HepG2 (cell line): ENCODE measurements at regions not wholly inside any gene's neighbourhood (a gene's known extent, or its start where the extent isn't known, plus 50 kb on each side); places are given as distances from the start of the nearest gene placed in this dataset.

ENCODE experiments used
- ATAC-seq: fragments of 200-7000 bp; cut with Tn5 transposase; 3 replicates; pipeline ENCODE4 v1.9.1; 2020; ENCODE audit warnings: mild to moderate bottlenecking, moderate library complexity
- BruUV-seq: library from RNA; stranded (reverse); fragments of 400-500 nt; replicated peaks from 2 replicates; lab custom pipeline; 2021; lab: Mats Ljungman, UMichigan
- CTCF ChIA-PET: fragments of 300-600 bp; formaldehyde crosslinking; extraction: SDS; loops from one replicate; lab custom pipeline; 2021; ENCODE audit warnings: low total read pairs, inconsistent platforms, low intra/inter-chr PET ratio; lab: Yijun Ruan, JAX
- POLR2A ChIA-PET: fragments of 350-600 bp; sonication (Branson Sonifier 250); formaldehyde crosslinking; loops from one replicate; lab custom pipeline; 2020; ENCODE audit warnings: antibody characterized with exemption, inconsistent platforms; lab: Yijun Ruan, JAX
- DNase-seq: peaks from one replicate; pipeline ENCODE4 v3.0.0-alpha.2; 2015; ENCODE audit warnings: low spot score
- FAIRE-seq: peaks from 3 replicates; lab custom pipeline; 2011; peaks lifted over from hg19 to GRCh38; lab: Jason Lieb, UNC
- H2AFZ ChIP-seq: one replicate; pipeline ENCODE4 v1.6.1; 2011; ENCODE audit warnings: low read length, inconsistent platforms
- H3K27ac ChIP-seq: fragments of 300-600 bp; 3 replicates; pipeline ENCODE4 v1.8.0; 2011; ENCODE audit warnings: mixed run types, mild to moderate bottlenecking, mixed read lengths, low read length, inconsistent platforms; ENCODE audit not compliant: insufficient read depth; ENCODE audit errors: extremely low read length
- H3K27me3 ChIP-seq, 2 experiments: fragments of 200-600 bp in 1 of 2; 2 replicates in 1 of 2; 3 replicates in 1 of 2; pipeline versions ENCODE4 v1.6.0 to v1.8.0; 2011; ENCODE audit warnings: low read length in 2 of 2, mild to moderate bottlenecking in 2 of 2, moderate library complexity in 2 of 2, inconsistent platforms in 1 of 2; ENCODE audit not compliant: insufficient read depth in 2 of 2, control insufficient read depth in 1 of 2
- H3K36me3 ChIP-seq, 2 experiments: fragments of 200-600 bp in 1 of 2; replicated peaks in 1 of 2; 2 replicates in 1 of 2; 3 replicates in 1 of 2; pipeline versions ENCODE4 v1.5.1 to v1.8.0; 2011; ENCODE audit warnings: low read length in 2 of 2, inconsistent platforms in 1 of 2; ENCODE audit not compliant: insufficient read depth in 2 of 2, control insufficient read depth in 1 of 2
- H3K4me1 ChIP-seq: 2 replicates; pipeline ENCODE4 v1.5.1; 2012; ENCODE audit warnings: low read length, inconsistent platforms; ENCODE audit not compliant: insufficient read depth
- H3K4me2 ChIP-seq: 2 replicates; pipeline ENCODE4 v1.6.0; 2011; ENCODE audit warnings: low read depth, low read length, inconsistent platforms
- H3K4me3 ChIP-seq, 3 experiments: fragments of 200-600 bp in 1 of 3; sonication (generic), shearing (Covaris generic) in 1 of 3; replicated peaks in 1 of 3; 2 replicates each; pipeline ENCODE4 v1.5.1; 2011 to 2016; ENCODE audit warnings: low read length in 3 of 3, inconsistent platforms in 2 of 3, low read depth in 2 of 3, mild to moderate bottlenecking in 2 of 3, control low read depth in 1 of 3, mixed read lengths in 1 of 3; ENCODE audit not compliant: insufficient read depth in 1 of 3
- H3K79me2 ChIP-seq: one replicate; pipeline ENCODE4 v1.6.1; 2011; ENCODE audit warnings: low read length, inconsistent platforms; ENCODE audit not compliant: insufficient read depth
- H3K9ac ChIP-seq: 2 replicates; pipeline ENCODE4 v1.6.0; 2011; ENCODE audit warnings: mild to moderate bottlenecking, low read depth, low read length, inconsistent platforms; ENCODE audit not compliant: insufficient read depth
- H3K9me3 ChIP-seq: 2 replicates; pipeline ENCODE4 v1.5.1; 2012; ENCODE audit warnings: mild to moderate bottlenecking, low read length
- H4K20me1 ChIP-seq: 2 replicates; pipeline ENCODE4 v1.6.0; 2011; ENCODE audit warnings: inconsistent platforms, mild to moderate bottlenecking, low read length, moderate library complexity; ENCODE audit not compliant: insufficient read depth
- ATF6 ChIP-seq: sonication (generic); formaldehyde crosslinking; conservative IDR thresholded peaks from 2 replicates; pipeline ENCODE4 v1.4.0; 2020; ENCODE audit warnings: missing genetic modification reagents
- E2F1 ChIP-seq: sonication (generic); formaldehyde crosslinking; IDR thresholded peaks from 2 replicates; pipeline ENCODE4 v1.5.0; 2020; ENCODE audit warnings: missing genetic modification reagents
- FOSL1 ChIP-seq: sonication (generic); formaldehyde crosslinking; IDR thresholded peaks from 2 replicates; pipeline ENCODE4 v1.9.0; 2021; ENCODE audit warnings: missing genetic modification reagents, borderline replicate concordance
- GMEB2 ChIP-seq: IDR thresholded peaks from 2 replicates; pipeline ENCODE4 v1.6.1; 2016; ENCODE audit warnings: missing biosample characterization, missing genetic modification reagents, low read depth
- KLF6 ChIP-seq: IDR thresholded peaks from 2 replicates; pipeline ENCODE4 v1.8.0; 2016; ENCODE audit warnings: missing biosample characterization, missing genetic modification reagents
- MAX ChIP-seq: IDR thresholded peaks from 2 replicates; pipeline ENCODE4 v1.6.1; 2012; ENCODE audit warnings: inconsistent platforms
- PHF21A ChIP-seq: sonication (generic); formaldehyde crosslinking; IDR thresholded peaks from 2 replicates; pipeline ENCODE4 v1.5.0; 2020; ENCODE audit warnings: mild to moderate bottlenecking, missing genetic modification reagents
- SOX13 ChIP-seq, 3 experiments: fragments of 450-650 bp in 1 of 3; sonication (generic) in 1 of 3; formaldehyde crosslinking in 1 of 3; IDR thresholded peaks in 2 of 3; conservative IDR thresholded peaks in 1 of 3; 2 replicates each; pipeline versions ENCODE4 v1.5.0 to v1.6.1; 2016 to 2020; ENCODE audit warnings: antibody characterized with exemption in 1 of 3, mild to moderate bottlenecking in 1 of 3, missing compliant biosample characterization in 1 of 3, missing genetic modification reagents in 1 of 3, moderate library complexity in 1 of 3
- TOPORS ChIP-seq: sonication (generic); formaldehyde crosslinking; IDR thresholded peaks from 2 replicates; pipeline ENCODE4 v1.8.0; 2023; ENCODE audit warnings: mild to moderate bottlenecking, missing genetic modification reagents
- ZBTB34 ChIP-seq: sonication (generic); formaldehyde crosslinking; IDR thresholded peaks from 2 replicates; pipeline ENCODE4 v1.8.0; 2022; ENCODE audit warnings: mild to moderate bottlenecking, missing genetic modification reagents
- ZMAT5 ChIP-seq: sonication (generic); formaldehyde crosslinking; IDR thresholded peaks from 2 replicates; pipeline ENCODE4 v1.5.0; 2020; ENCODE audit warnings: mild to moderate bottlenecking, low read depth, missing genetic modification reagents, borderline replicate concordance
- WGBS: methylation state at CpG from one replicate; pipeline ENCODE4 v1.1.6; 2017; ENCODE audit warnings: low lambda C conversion rate; 5-methylcytosine and 5-hydroxymethylcytosine counted together
- in situ Hi-C: cut with HindIII; loops from 2 replicates; pipeline ENCODE4 v1.10.0; 2017; ENCODE audit warnings: low pct_unique_long_range_greater_than_20kb; ENCODE audit not compliant: extremely low pct_ligation_motif_present
- intact Hi-C: fragments of 100-400 bp; cut with micrococcal nuclease; formaldehyde crosslinking; loops from one replicate; pipeline ENCODE4 v1.10.0; 2022; ENCODE audit not compliant: unreplicated experiment

- TF ChIP-seq E2F1 (CRISPR knock-in tag) (no peak), FOSL1 (CRISPR knock-in tag) (no peak), PHF21A (CRISPR knock-in tag) (no peak)
These were observed 616.3 kb upstream of the IGFBP3 start (continued) for GRCh38 chr7:46537191-46537905.

DNA sequence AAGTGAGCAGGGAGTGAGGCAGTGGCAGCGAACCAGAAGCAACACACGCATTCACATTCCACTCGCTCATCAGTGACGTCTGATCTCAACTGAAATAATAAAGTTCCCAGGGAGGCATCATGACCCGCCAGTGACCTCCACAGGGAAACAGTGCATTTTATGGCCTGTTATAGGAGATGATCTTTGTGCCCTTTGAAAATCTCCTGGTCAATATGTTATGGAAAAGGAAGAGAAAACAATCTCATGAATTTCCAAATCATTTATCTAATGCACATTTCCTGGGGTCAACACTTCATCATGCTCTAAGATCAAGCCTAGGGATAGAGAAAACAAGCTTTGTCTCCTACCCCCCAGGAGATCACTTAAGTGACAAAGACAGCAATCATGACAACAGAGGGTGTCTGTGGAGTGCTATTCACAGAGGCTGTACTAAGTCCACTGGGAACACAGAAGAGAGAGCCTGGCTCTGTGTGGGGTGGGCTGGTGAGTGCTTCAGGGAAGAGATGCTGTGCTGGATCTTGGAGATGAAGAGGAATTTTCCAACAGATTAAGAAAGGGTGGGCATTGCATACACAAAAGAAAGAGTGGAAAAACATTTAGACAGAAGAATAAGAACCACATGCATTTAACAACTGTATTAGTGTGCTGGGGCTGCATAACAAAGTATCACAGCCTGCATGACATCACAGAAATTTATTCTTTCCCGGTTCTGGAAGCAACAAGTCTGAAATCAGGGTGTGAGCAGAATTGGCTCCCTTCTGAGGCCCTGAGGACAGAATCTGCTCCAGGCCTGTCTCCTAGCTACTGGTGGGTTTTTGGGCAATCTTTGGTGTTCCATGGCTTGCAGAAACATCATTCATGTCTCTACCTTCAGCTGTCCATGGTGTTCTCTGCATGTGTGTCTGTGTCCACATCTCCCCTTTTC, 613.9 kb upstream of the IGFBP3 start:
- FAIRE-seq (no peak), DNase-seq (no peak), ATAC-seq (no peak)
- H3K36me3 ChIP-seq = no peaks in the 10 kb centered on the region
- no peak overlapping the region for H3K4me3 ChIP-seq
- POLR2A ChIA-PET = no interaction called here
- WGBS = 25% methylated on average over 6 of the region's 6 CpGs
- H3K79me2 ChIP-seq = no peaks in the 10 kb centered on the region
- H3K27me3 ChIP-seq = no peaks in the 10 kb centered on the region
- CTCF ChIA-PET = no interaction called here
- no peaks in the 10 kb centered on the region for H3K9me3 ChIP-seq
- H3K4me1 ChIP-seq = no peaks in the 10 kb centered on the region
- in situ Hi-C loops = no loop called here
- H3K4me2 ChIP-seq = no peak overlapping the region
- no peaks in the 10 kb centered on the region for H4K20me1 ChIP-seq
- H3K9ac ChIP-seq = no peak overlapping the region
- no TSS peak for BruUV-seq
- intact Hi-C loops = no loop called here
- H3K27ac ChIP-seq = no peak overlapping the region
- TF ChIP-seq KLF6 (CRISPR knock-in tag) (no peak), ZMAT5 (CRISPR knock-in tag) (no peak), GMEB2 (CRISPR knock-in tag) (no peak), MAX (no peak), ATF6 (CRISPR knock-in tag) (no peak), ZBTB34 (CRISPR knock-in tag) (no peak), TOPORS (CRISPR knock-in tag) (no peak), SOX13 (IDR thresholded peaks at IDR 0.05) (no peak), SOX13 (CRISPR knock-in tag; conservative IDR thresholded peaks at IDR 0.05 in 1 of 2, IDR thresholded peaks at IDR 0.05 in 1 of 2) (no peak)
- H2AFZ ChIP-seq = no peak overlapping the region
